DLD1 (cell line): ENCODE measurements at regions not wholly inside any gene's neighbourhood (a gene's known extent, or its start where the extent isn't known, plus 50 kb on each side); places are given as distances from the start of the nearest gene placed in this dataset.

Experiments used
- in situ Hi-C: cut with HindIII; loops from 2 replicates; pipeline ENCODE4 v1.10.0; 2017; ENCODE audit warnings: low sequenced_read_pairs

GRCh38 chr5:175288048-175288621, 155.8 kb downstream of the DRD1 start:
- in situ Hi-C loops, result no loop called here

DNA sequence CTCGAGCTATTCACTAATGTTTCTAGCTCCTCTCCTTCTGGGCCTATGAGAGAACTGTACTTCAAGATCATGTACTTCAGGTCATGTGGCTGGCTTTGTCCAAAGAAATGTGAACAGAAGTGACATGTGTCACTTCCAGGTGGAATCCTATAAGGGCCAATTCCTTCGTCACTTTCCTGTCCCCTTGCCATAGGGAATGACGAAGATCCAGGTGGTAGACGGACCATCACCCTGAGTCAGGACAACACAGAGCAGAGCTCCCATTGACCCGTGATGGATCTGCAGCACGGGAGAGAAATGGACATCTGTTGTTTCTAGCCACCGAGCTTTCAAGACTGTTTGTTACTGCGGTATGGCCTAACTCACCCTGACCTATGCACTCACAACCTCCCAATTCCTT, 157.0 kb downstream of the DRD1 start:
- in situ Hi-C loops, result no loop called here

DNA sequence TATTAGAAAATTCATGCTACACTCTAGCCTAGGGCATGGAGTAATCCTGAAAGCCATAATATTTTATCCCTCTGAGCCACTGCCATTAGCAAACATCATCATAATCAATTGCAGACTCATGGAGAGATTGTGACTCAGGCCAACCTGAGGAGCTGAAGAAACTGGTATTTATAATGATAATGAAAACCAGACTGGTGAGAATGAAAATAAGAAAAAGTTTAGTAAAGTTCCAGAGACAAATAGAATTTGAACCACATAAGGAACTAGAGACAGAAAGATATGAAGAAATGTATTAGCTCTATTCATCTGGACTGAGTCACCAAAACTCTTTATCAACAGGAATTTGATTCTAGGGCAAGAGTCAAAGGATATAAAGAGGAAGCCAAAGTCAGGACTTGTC, 158.7 kb downstream of the DRD1 start:
- in situ Hi-C loops, result no loop called here

DNA sequence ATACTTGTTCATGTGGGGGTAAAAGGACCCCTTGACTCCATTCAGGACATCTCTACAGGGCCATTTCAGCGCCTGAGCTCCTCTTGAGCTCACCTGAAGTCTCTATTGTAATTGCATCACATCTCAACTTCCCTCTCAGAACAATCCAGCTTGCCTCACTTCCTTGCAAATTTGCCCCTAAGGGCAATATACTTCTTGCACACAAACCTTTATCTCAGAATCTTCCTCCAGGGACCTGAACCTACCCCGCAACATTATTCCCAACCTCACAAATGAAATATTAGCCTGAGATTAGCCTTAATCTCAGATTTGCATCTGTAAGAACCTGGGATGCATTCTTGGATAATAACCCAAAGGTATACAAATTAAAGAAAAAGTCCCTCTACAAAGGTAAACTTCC, 159.2 kb downstream of the DRD1 start:
- in situ Hi-C loops, result no loop called here

DNA sequence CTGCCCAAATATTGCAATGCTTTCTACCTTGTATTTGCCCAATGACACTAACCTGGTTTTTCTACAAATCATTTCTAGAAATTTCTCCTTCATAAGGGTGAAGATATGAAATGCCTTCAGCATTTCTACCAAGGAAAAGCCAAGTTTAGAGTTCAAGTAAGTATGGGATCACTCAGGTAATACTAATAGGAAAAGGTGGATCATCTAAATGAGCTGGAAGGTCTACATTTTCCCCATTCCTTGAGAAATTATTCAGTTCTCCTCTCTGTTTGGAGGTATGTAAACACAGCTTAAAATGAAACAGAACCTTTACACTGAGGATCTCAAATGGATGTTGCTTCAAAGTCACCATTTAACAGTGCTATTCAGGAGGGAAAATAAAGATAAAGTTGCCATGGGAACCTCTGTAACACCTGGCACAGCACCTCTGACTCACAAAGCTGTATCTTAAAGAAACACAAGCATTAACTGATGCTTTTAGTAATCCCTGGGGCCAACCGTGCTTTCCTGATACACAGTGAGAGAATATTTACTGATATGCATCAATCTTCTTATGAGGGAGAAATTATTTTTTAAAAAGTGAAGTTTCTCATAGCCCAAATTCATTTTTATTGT, 161.3 kb downstream of the DRD1 start:
- in situ Hi-C loops, result no loop called here

GRCh38 chr5:175281714-175282113, 162.3 kb downstream of the DRD1 start:
- in situ Hi-C loops, result no loop called here

DNA sequence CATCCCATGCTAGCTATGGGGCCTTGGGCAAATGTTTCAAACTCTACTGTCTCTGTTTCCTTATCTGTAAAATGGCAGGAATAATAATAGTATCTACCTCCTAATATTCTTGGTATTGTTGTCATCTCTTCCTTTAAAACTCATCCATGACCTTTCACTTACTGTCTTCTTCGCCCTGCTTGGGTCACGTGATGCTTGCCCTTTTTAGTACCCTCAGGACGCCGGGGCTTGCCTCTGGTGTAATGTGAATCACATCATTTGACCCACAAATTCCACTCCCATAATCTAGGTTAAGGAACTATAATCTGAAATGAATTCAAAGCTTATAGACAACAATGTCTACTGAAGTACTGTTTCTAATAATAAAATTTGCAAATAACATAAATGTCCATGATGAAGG, 162.7 kb downstream of the DRD1 start:
- in situ Hi-C loops, result no loop called here

DNA sequence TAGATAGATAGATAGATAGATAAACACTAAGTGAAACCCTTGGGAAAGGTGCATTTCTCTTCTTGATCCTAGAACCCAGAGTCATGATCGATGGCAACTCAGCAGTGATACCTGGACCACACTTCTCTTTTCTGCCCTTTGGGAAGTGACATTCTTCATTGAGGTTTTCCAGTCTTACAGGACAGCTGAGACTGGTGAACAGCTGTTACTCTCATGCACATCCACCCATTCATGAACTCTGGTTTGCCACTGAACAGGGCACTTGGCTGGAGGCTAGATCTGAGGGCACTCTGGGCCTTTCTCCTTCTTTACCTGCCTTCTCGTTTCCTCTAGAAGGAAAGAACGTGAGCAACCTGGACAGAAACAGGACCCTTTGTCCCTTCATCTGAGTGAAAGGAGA, 164.5 kb downstream of the DRD1 start:
- in situ Hi-C loops, result no loop called here

- in situ Hi-C loops, result no loop called here
Measured at GRCh38 chr5:175275748-175276147, 168.2 kb downstream of the DRD1 start.

GRCh38 chr5:175275097-175275496, 168.9 kb downstream of the DRD1 start:
- in situ Hi-C loops, result no loop called here

- in situ Hi-C loops, result no loop called here
Measured at GRCh38 chr5:175274171-175274570, 169.8 kb downstream of the DRD1 start.

GRCh38 chr5:175264406-175264805, 179.6 kb downstream of the DRD1 start:
- in situ Hi-C loops, result no loop called here

DNA sequence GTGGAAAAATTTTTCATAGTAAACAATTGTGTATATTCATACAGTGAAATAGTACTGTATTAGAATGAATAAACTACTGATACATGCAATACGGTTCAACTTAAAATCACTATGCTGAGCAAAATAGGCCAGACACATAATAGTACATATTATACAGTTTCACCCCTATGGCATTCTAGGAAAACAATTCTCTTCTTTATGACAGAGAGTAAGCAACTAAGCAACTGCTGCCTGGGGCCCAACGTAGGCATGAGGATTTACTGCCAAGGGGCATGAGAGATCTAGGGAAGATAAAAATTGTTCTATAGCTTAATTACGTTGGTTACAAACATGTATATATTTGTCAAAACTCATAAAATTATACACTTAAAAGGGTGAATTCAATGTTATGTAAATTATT, 180.2 kb downstream of the DRD1 start:
- in situ Hi-C loops, result no loop called here

DNA sequence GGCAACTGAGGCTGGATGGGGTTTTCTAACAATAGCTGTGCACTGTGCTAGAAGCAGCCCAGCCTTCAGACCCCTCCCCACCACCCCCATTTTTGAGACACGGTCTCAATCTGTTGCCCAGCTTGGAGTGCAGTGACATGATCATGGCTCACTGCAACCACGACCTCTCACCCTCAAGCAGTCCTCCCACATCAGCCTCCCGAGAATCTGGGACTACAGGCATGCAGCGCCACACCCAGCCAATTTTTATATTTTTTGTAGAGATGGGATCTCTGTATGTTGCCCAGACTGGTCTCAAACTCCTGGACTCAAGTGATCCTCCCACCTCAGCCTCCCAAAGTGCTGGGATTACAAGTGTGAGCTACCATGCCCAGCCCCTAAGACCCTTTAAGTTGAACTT, 182.5 kb downstream of the DRD1 start:
- in situ Hi-C loops, result no loop called here

DNA sequence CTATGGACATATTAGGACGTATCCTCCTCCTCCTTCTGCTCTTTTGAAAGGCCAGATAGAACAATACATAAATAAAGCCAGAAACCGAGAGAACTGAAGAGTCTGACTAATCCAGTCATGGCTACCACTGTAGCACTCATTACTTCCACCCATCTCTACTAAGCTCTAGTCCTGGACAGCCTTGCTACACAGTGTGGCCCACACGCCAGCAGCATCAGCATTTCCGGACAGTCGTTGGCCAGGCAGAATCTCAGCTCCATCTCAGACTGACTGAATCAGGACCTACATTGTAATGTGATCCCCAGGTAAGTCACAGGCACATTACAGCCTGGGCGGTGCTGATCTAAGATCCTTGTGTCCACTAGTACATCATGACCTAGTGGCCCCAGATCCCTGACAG, 182.9 kb downstream of the DRD1 start:
- in situ Hi-C loops, result no loop called here

- in situ Hi-C loops, result no loop called here
Measured at GRCh38 chr5:175257847-175258194, 186.2 kb downstream of the DRD1 start.

- in situ Hi-C loops, result no loop called here
Measured at GRCh38 chr5:175257128-175257846, 186.7 kb downstream of the DRD1 start.

DNA sequence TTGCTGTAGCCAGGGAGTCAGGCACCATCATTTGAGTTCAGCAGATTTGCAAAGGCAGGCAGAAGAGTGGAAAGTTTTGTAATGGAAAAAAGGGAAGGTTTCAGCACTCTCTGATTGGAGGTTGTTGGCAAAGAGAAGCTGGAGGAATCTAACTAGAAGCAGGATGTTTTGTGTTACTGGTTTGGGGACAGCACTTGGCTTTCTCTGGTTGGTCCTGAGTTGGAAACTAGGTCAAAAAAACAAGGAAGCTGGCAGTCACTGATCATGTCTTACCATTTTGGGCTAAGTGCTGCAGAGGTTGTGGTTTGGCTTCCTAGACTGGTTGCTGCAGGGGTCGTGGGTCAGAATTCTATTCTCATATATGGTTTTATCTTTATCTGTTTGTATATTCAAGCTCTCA, 189.8 kb downstream of the DRD1 start:
- in situ Hi-C loops, result no loop called here

- in situ Hi-C loops, result no loop called here
Measured at GRCh38 chr5:175253597-175253996, 190.4 kb downstream of the DRD1 start.

DNA sequence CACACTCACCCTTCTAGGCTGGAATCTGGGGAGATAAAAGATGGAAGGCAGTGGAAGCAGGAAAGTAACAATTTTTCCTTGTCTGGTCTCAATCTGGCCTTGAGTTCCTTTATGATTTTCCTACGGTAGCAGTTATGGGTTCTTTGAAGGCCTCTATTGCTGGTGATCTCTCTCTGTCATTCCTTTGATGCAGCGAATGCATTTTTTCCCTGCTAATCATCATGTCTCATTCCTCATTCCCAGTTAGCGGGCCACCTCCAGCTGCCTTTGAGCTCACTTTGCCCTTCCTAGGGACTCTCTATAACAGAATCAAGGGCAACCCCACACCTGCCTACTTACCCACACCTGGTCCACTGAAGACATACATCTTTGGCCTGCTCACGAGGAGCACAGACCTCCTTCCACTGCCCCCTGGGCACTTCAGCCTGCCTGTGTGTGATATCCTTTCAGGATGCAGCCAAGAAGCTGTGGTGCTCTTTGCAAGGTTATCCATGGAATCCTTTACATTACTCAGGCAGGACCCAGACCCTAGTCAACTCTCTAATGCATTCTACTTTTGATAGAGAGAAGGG, 191.7 kb downstream of the DRD1 start:
- in situ Hi-C loops, result no loop called here

- in situ Hi-C loops, result no loop called here
Measured at GRCh38 chr5:175250426-175250825, 193.6 kb downstream of the DRD1 start.

- in situ Hi-C loops, result no loop called here
Measured at GRCh38 chr5:175248416-175248905, 195.5 kb downstream of the DRD1 start.
